OCI-LY1 (cell line): ENCODE measurements at regions not wholly inside any gene's neighbourhood (a gene's known extent, or its start where the extent isn't known, plus 50 kb on each side); places are given as distances from the start of the nearest gene placed in this dataset.
"Not testable (repeated sequence)": the region's sequence is repeated elsewhere in the genome, so short reads cannot be mapped to it uniquely, and the experiment has no call there.

ENCODE experiments used
- H2AFZ ChIP-seq: fragments of 200-600 bp; sonication (generic), shearing (Covaris generic); 2 replicates; pipeline ENCODE4 v1.6.0; 2014; ENCODE audit warnings: antibody characterized with exemption, mild to moderate bottlenecking, low read length
- H3F3A ChIP-seq: fragments of 200-600 bp; sonication (generic), shearing (Covaris generic); 2 replicates; pipeline ENCODE4 v1.6.0; 2014; ENCODE audit warnings: mild to moderate bottlenecking, antibody characterized with exemption, low read length, moderate library complexity; ENCODE audit not compliant: insufficient read depth
- H3K27ac ChIP-seq: fragments of 200-600 bp; sonication (generic); 2 replicates; pipeline ENCODE4 v1.5.1; 2014; ENCODE audit warnings: low read length, mixed run types, mild to moderate bottlenecking, low read depth; ENCODE audit not compliant: poor library complexity, severe bottlenecking
- H3K27me3 ChIP-seq: fragments of 200-600 bp; sonication (generic); 2 replicates; pipeline ENCODE4 v1.6.0; 2014; ENCODE audit warnings: antibody characterized with exemption, mild to moderate bottlenecking, low read length, moderate library complexity; ENCODE audit not compliant: insufficient read depth
- H3K36me3 ChIP-seq: fragments of 200-600 bp; sonication (generic); 2 replicates; pipeline ENCODE4 v1.6.1; 2014; ENCODE audit warnings: mild to moderate bottlenecking, antibody characterized with exemption, low read length, moderate library complexity, mixed read lengths; ENCODE audit not compliant: insufficient read depth
- H3K4me1 ChIP-seq: fragments of 200-600 bp; sonication (generic); 2 replicates; pipeline ENCODE4 v1.5.1; 2014; ENCODE audit warnings: mild to moderate bottlenecking, low read length, moderate library complexity; ENCODE audit not compliant: insufficient read depth, severe bottlenecking
- H3K4me2 ChIP-seq: fragments of 200-600 bp; sonication (generic), shearing (Covaris generic); 2 replicates; pipeline ENCODE4 v1.6.1; 2014; ENCODE audit warnings: low read length
- H3K4me3 ChIP-seq: fragments of 200-600 bp; sonication (generic); 2 replicates; pipeline ENCODE4 v1.5.1; 2014; ENCODE audit warnings: low read length, low read depth, mild to moderate bottlenecking, mixed read lengths; ENCODE audit not compliant: poor library complexity, severe bottlenecking
- H3K79me2 ChIP-seq: fragments of 200-600 bp; shearing (Covaris generic); 2 replicates; pipeline ENCODE4 v1.6.1; 2016; ENCODE audit warnings: mixed run types, low read length, mixed read lengths; ENCODE audit not compliant: insufficient read depth
- H3K9ac ChIP-seq: fragments of 200-600 bp; sonication (generic), shearing (Covaris generic); 2 replicates; pipeline ENCODE4 v1.6.1; 2014; ENCODE audit warnings: mild to moderate bottlenecking, low read length, mixed read lengths
- H3K9me2 ChIP-seq: fragments of 200-600 bp; sonication (generic), shearing (Covaris generic); 2 replicates; pipeline ENCODE4 v1.6.1; 2014; ENCODE audit warnings: low read depth, mild to moderate bottlenecking, low read length, mixed read lengths
- H3K9me3 ChIP-seq: fragments of 200-600 bp; shearing (Covaris generic); 2 replicates; pipeline ENCODE4 v1.6.1; 2014; ENCODE audit warnings: low read length, mixed read lengths
- H4K20me1 ChIP-seq: fragments of 200-600 bp; sonication (generic), shearing (Covaris generic); 2 replicates; pipeline ENCODE4 v1.6.0; 2016; ENCODE audit warnings: mild to moderate bottlenecking, low read length; ENCODE audit not compliant: insufficient read depth
- CTCF ChIP-seq: fragments of 200-600 bp; sonication (generic), shearing (Covaris generic); IDR thresholded peaks from 2 replicates; pipeline ENCODE4 v1.5.1; 2017; ENCODE audit warnings: mild to moderate bottlenecking, antibody characterized with exemption, low read length, moderate library complexity, mixed read lengths
- EZH2 ChIP-seq: fragments of 200-600 bp; sonication (generic), shearing (Covaris generic); IDR thresholded peaks from 2 replicates; pipeline ENCODE4 v1.8.0; 2017; ENCODE audit warnings: borderline replicate concordance, mixed run types, mild to moderate bottlenecking, antibody characterized with exemption, low read length, moderate library complexity, mixed read lengths

DNA sequence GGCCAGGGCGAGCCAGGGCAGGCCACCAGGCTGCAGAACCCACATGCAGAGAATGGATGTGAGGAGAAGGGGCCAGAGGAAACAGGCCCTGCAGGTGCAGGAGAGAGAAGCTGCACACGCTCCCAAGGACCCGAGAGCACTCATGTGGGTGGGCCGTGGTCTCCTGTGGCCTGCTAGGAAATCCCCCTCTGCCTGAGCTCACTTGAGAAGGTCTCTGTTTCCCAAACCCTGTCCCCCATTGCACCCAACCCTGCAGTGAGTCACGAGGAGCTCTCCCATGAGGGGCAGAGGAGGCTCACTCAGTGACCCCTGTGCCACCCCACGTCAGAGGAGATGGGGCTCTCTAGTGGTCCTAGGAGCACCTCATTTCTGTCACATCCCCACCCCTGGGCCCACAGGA, 111.1 kb downstream of the KLF13 start:
- Histone ChIP-seq H3K27ac (peak overlapping the region; percentile 96), H3K4me1 (peaks cover 85% of the 10 kb centered on the region), H3K4me2 (peak overlapping the region; percentile 22; the same call in 1 of the 2 replicates), H3K4me3 (no peak overlapping the region), H3K9me3 (no peaks in the 10 kb centered on the region), H3K79me2 (no peaks in the 10 kb centered on the region), H4K20me1 (no peaks in the 10 kb centered on the region), H3K9me2 (no peaks in the 10 kb centered on the region), H2AFZ (no peak overlapping the region), H3F3A (0 out of 2 replicates have a peak, but pooled peaks cover 5% of the 10 kb centered on the region), H3K36me3 (no peaks in the 10 kb centered on the region), H3K9ac (peak overlapping the region; percentile 35; the same call in 1 of the 2 replicates), H3K27me3 (no peaks in the 10 kb centered on the region)
- no peak for TF ChIP-seq EZH2

GRCh38 chr15:31438601-31439265, 112.1 kb downstream of the KLF13 start:
- TF ChIP-seq EZH2 (no peak), CTCF (no peak)
- peaks cover 95% of the 10 kb centered on the region for H3K4me1 ChIP-seq
- H3K79me2 ChIP-seq: no peaks in the 10 kb centered on the region
- H3K4me2 ChIP-seq: no peak overlapping the region
- no peak overlapping the region for H3K4me3 ChIP-seq
- H3K27ac ChIP-seq: peak overlapping the region; percentile 96
- no peak overlapping the region for H2AFZ ChIP-seq
- no peaks in the 10 kb centered on the region for H3K9me2 ChIP-seq
- H3K27me3 ChIP-seq: no peaks in the 10 kb centered on the region
- H3K9me3 ChIP-seq: no peaks in the 10 kb centered on the region
- H4K20me1 ChIP-seq: no peaks in the 10 kb centered on the region
- no peak overlapping the region for H3K9ac ChIP-seq
- H3K36me3 ChIP-seq: no peaks in the 10 kb centered on the region
- peaks cover 5% of the 10 kb centered on the region; the same call in 1 of the 2 replicates for H3F3A ChIP-seq

DNA sequence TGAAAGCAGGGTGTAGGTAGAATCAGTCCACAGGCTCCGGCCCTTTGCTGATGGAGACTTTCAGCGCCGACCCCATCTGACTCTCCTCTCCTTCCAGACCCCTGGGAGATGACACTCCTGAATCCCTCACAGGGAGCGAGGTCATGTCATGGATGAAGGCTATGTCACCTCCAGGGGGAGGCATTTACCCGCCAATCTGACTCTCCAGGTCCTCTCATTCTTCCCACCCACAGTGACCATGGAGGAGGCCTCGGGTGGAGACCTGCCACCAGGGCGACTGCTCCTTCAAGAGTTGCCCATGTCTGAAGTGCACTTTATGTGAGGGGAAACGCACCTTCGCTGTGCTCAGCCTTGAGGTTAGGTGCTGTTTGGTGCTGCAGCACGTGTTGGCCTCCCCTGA, 112.7 kb downstream of the KLF13 start:
- no peaks in the 10 kb centered on the region for H3K79me2 ChIP-seq
- peak overlapping the region; percentile 13; the same call in 1 of the 2 replicates for H3K9ac ChIP-seq
- H3K4me2 ChIP-seq: peak overlapping the region; percentile 78; the same call in 1 of the 2 replicates
- no peaks in the 10 kb centered on the region for H3K36me3 ChIP-seq
- H3K4me3 ChIP-seq: no peak overlapping the region
- H3K27me3 ChIP-seq: no peaks in the 10 kb centered on the region
- no peaks in the 10 kb centered on the region for H3K9me2 ChIP-seq
- H3F3A ChIP-seq: peaks cover 5% of the 10 kb centered on the region; the same call in 1 of the 2 replicates
- H3K27ac ChIP-seq: peak overlapping the region; percentile 96
- no peaks in the 10 kb centered on the region for H4K20me1 ChIP-seq
- no peak overlapping the region for H2AFZ ChIP-seq
- TF ChIP-seq EZH2 (no peak), CTCF (peak; percentile 86)
- H3K9me3 ChIP-seq: no peaks in the 10 kb centered on the region
- H3K4me1 ChIP-seq: peaks cover 99% of the 10 kb centered on the region

DNA sequence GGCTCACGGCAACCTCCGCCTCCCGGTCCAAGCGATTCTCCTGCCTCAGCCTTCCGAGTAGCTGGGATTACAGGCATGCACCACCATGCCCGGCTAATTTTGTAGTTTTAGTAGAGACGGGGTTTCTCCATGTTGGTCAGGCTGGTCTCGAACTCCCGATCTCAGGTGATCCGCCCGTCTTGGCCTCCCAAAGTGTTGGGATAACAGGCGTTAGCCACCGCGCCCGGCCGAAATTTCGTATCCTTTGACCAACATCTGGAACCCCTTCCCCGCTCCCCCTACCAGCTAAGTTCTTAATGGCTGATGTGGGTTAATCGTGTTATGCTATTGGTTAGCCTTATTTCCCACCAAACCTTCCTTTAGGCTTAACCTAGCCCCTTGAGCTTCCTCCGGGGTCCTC, 113.6 kb downstream of the KLF13 start:
- not testable (repeated sequence) for H2AFZ ChIP-seq, H3F3A ChIP-seq, H4K20me1 ChIP-seq, H3K36me3 ChIP-seq, H3K27me3 ChIP-seq, H3K9me2 ChIP-seq, H3K79me2 ChIP-seq, H3K9me3 ChIP-seq
- Histone ChIP-seq H3K9ac (peak overlapping the region; percentile 68), H3K4me2 (peak overlapping the region; percentile 78), H3K4me1 (peaks cover 99% of the 10 kb centered on the region), H3K4me3 (peak overlapping the region; percentile 65), H3K27ac (peak overlapping the region; percentile 96)
